ENCODE measurements at regions not wholly inside any gene's neighbourhood (a gene's known extent, or its start where the extent isn't known, plus 50 kb on each side); places are given as distances from the start of the nearest gene placed in this dataset.

DNA sequence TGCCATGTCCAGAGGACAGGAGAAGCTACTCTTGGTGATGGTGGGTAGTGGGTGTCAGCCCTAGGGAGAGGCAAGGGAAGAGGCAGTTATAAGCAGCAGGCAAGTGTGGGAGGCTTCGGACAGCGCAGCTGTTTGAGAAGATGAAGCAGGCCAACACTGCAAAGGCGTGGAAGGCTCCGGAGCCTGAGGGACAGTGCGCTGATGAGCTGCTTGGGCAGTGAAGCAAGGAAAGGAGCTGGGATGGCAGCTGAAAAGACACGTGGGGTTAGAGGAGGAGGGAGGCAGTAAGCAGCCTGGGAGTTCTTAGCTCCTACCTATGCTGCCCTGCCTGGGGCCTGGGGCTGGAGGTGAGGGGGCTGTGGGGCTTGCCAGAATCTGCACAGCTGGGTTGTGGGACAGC, 50.1 kb upstream of the CRTAC1 start:
- Mint-ChIP-seq H3K4me1 (no peaks in the 10 kb centered on the region), H3K27me3 (peaks cover 50% of the 10 kb centered on the region), H3K9me3 (no peaks in the 10 kb centered on the region), H3K27ac (ENCODE audit: low read depth) (no peak overlapping the region), H3K36me3 (ENCODE audit: insufficient read depth) (no peaks in the 10 kb centered on the region), H3K4me3 (no peak overlapping the region)
- DNase-seq (ENCODE audit: low spot score in 2 of 2) (no peak), ATAC-seq (replicated peaks; ENCODE audit: extremely low read depth, poor library complexity, severe bottlenecking) (no peak)

Data from central memory CD8-positive, alpha-beta T cell (primary cell).